HT1080 (cell line): ENCODE measurements at regions not wholly inside any gene's neighbourhood (a gene's known extent, or its start where the extent isn't known, plus 50 kb on each side); places are given as distances from the start of the nearest gene placed in this dataset.

Experiments used
- DNase-seq: peaks from one replicate; pipeline ENCODE4 v3.0.0-alpha.2; 2015; ENCODE audit warnings: low read depth

- no peak for DNase-seq
These were observed 68.3 kb upstream of the PRPS1 start for GRCh38 chrX:107560041-107560440.

- no peak for DNase-seq
These were observed 67.3 kb upstream of the PRPS1 start for GRCh38 chrX:107560980-107561379.

- DNase-seq = no peak
These were observed 66.7 kb upstream of the PRPS1 start for GRCh38 chrX:107561468-107562215.

GRCh38 chrX:107562482-107562881 lies 65.8 kb upstream of the PRPS1 start:
- DNase-seq = peak; percentile 65

GRCh38 chrX:107563824-107564223 lies 64.5 kb upstream of the PRPS1 start:
- no peak for DNase-seq

- DNase-seq = no peak
These were observed 63.3 kb upstream of the PRPS1 start for GRCh38 chrX:107565015-107565414.

- no peak for DNase-seq
These were observed 62.2 kb upstream of the PRPS1 start for GRCh38 chrX:107565931-107566603.

DNA sequence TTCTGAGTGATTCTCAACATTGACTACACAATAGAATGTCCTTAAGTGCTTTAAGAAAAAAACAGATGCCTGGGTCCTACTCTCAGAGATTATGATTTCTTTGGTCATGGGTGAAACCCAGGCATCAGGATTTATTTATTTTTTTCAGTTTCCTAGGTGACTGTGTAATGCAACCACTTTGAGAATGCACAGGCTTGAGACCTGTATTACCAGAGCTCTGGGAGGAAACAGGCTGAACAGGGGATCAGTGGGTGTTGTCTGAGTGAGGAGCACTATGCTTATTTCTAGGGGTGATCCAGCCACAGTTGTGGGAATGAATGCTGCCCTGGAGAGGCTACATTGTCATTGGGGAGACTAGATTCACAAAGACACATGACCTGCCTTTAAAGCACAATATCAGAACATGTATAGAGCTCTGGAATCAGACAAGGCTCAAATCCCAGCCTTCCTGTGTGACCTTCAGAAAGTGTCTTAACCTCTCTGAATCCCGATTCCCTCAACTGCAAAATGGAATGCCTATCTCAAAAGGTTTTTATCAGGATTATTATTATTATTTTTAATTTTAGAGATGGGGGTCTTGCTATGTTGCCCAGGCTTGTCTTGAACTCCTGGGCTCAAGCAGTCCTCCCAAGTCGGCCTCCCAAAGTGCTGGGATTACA lies 61.6 kb upstream of the PRPS1 start:
- DNase-seq = no peak

- DNase-seq = no peak
These were observed 60.9 kb upstream of the PRPS1 start for GRCh38 chrX:107567370-107567769.

GRCh38 chrX:107571296-107571998 lies 56.9 kb upstream of the PRPS1 start:
- peak; percentile 91 for DNase-seq

DNA sequence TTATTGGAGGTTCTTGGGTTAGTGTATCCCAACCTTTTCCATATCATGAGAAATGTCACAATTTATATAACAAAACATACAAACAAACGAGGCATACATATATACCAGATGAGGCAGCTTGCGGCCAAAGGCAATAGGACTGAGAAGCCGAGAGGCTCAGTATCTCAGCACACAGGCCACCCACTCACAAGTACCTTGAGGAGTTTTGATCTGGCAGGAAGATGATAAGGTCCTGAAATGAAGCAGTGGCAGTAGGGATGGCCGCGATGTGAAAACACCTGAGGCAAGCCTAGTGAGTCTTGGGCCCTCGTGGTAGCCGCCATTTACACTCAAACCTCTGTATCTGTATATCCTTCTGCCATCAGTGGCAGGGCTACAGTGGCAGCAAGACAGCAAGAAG lies 55.3 kb upstream of the PRPS1 start:
- DNase-seq = no peak

DNA sequence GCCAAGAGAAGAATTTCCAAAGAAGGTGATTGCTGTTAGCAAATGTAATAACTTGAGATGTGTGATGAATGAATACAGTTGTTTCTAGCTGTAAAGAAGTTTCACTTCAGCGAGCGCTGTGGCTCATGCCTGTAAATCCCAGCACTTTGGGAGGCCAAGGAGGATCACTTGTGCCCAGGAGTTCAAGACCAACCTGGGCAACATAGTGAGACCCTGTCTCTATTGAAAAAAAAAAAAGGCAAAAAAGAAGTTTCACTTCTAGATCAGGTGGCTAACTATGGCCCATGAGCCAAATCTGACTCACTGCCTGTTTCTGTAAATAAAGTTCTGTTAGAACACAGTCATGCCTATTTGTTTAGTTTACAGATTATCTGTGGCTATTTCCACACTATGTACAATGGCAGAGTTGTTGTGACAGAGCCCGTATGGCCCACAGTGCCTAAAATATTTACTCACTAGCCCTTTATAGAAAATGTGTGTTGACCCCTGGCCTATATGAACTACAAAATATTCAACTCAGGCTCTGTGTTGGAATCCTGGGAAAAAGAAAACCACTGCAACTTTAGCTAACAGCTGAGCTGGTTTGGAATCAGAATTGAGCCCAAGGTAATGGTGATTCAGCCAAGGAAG lies 54.1 kb upstream of the PRPS1 start:
- peak; percentile 50 for DNase-seq

DNA sequence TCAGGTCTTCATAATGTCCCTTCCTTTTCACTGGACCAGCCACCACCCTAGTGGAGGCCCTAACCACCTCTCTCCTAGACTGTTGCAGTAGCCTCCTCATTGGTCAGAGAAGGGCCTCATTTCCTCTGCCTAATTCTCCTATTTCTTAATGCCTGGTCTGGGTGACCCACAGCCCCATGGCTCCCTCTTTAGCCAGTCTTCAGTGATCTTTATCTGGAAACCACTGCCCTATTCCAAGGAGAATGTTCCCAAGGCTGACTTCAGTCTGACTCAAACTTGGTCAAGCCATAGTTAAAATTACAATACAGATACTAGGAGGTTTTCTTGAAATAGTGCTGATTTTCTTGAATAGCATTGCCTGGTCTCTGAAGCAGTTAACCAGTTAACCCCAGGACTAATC lies 53.6 kb upstream of the PRPS1 start:
- DNase-seq = peak; percentile 21

DNA sequence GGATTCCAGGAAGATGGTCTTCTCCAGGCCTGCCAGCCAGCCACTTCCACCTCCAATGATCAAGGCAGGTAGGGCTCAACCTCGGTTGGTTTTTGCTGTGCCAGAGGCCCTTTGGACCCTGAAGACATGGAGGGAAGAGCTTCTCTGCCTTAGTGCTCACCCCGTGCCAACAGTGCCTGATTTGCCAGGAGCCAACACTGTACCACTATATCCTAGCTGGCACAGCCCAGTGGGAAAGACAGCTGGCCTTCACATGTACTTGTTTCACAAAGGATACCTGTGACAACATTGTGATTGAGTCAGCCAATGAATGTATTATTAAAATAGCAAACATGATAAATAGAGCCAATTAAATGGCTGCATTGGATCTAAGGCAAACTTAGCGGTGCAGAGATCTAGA lies 51.9 kb upstream of the PRPS1 start:
- DNase-seq = no peak

GRCh38 chrX:107576841-107577240 lies 51.5 kb upstream of the PRPS1 start:
- DNase-seq = no peak

- no peak for DNase-seq
These were observed 50.4 kb upstream of the PRPS1 start for GRCh38 chrX:107577933-107578332.
